ENCODE measurements at regions not wholly inside any gene's neighbourhood (a gene's known extent, or its start where the extent isn't known, plus 50 kb on each side); places are given as distances from the start of the nearest gene placed in this dataset.

DNA sequence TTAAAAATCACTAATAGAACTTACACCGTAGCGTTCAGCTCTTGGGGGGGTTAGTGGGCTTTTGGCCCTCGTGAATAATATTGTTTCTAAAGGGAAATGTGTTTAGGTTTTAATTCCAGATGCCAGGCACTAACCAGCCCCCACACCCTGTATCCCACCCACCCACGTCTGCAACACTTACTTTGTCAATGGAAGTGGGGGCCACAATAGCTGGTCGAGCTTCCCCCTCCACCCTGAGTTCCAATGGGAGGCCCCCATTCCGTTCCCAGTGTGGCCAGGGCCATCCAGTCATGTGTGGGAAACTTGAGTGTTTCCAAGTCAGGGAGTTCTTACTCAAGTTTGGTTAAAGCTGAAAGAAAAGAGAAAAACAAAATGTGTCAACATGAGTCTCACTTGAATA is 271.4 kb downstream of the ENC1 start:
- Histone ChIP-seq H3K27me3 (ENCODE audit: insufficient read depth, low read depth, low read length) (no peaks in the 10 kb centered on the region), H3K36me3 (ENCODE audit: insufficient read depth, low read length) (no peaks in the 10 kb centered on the region), H3K9me2 (ENCODE audit: insufficient read depth, low read length) (no peaks in the 10 kb centered on the region), H3K9ac (ENCODE audit: low read length) (no peak overlapping the region), H3K9me3 (ENCODE audit: low read length) (no peaks in the 10 kb centered on the region), H3K4me2 (ENCODE audit: low read length) (no peak overlapping the region), H3F3A (ENCODE audit: insufficient read depth, low read length, poor library complexity, severe bottlenecking) (no peaks in the 10 kb centered on the region), H3K27ac (ENCODE audit: low read length) (no peak overlapping the region), H3K79me2 (replicated peaks; ENCODE audit: insufficient read depth, low read length) (no peaks in the 10 kb centered on the region), H4K20me1 (ENCODE audit: insufficient read depth) (no peaks in the 10 kb centered on the region), H3K4me3 (ENCODE audit: low read length) (no peak overlapping the region), H2AFZ (ENCODE audit: low read depth, low read length) (no peak overlapping the region)
- TF ChIP-seq EP300 (conservative IDR thresholded peaks at IDR 0.05; ENCODE audit: poor library complexity, severe bottlenecking) (no peak), SMC3 (conservative IDR thresholded peaks at IDR 0.05; ENCODE audit: poor library complexity) (no peak), CTCF (IDR thresholded peaks at IDR 0.05; ENCODE audit: poor library complexity, severe bottlenecking) (no peak), MXI1 (conservative IDR thresholded peaks at IDR 0.05; ENCODE audit: poor library complexity, severe bottlenecking) (no peak), EZH2 (IDR thresholded peaks at IDR 0.05; ENCODE audit: borderline replicate concordance, insufficient read depth, low read length, poor library complexity, severe bottlenecking) (no peak), POLR2AphosphoS5 (IDR thresholded peaks at IDR 0.05) (no peak), TAF1 (IDR thresholded peaks at IDR 0.05; ENCODE audit: low read depth) (no peak), RAD21 (conservative IDR thresholded peaks at IDR 0.05) (no peak)
- TF ChIP-seq, protein P1, sequence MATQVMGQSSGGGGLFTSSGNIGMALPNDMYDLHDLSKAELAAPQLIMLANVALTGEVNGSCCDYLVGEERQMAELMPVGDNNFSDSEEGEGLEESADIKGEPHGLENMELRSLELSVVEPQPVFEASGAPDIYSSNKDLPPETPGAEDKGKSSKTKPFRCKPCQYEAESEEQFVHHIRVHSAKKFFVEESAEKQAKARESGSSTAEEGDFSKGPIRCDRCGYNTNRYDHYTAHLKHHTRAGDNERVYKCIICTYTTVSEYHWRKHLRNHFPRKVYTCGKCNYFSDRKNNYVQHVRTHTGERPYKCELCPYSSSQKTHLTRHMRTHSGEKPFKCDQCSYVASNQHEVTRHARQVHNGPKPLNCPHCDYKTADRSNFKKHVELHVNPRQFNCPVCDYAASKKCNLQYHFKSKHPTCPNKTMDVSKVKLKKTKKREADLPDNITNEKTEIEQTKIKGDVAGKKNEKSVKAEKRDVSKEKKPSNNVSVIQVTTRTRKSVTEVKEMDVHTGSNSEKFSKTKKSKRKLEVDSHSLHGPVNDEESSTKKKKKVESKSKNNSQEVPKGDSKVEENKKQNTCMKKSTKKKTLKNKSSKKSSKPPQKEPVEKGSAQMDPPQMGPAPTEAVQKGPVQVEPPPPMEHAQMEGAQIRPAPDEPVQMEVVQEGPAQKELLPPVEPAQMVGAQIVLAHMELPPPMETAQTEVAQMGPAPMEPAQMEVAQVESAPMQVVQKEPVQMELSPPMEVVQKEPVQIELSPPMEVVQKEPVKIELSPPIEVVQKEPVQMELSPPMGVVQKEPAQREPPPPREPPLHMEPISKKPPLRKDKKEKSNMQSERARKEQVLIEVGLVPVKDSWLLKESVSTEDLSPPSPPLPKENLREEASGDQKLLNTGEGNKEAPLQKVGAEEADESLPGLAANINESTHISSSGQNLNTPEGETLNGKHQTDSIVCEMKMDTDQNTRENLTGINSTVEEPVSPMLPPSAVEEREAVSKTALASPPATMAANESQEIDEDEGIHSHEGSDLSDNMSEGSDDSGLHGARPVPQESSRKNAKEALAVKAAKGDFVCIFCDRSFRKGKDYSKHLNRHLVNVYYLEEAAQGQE (IDR thresholded peaks at IDR 0.05; ENCODE audit: borderline replicate concordance), result no peak

GRCh38 chr5:74367934-74368333 is 272.6 kb downstream of the ENC1 start:
- Histone ChIP-seq H3K9me3 (ENCODE audit: low read length) (no peaks in the 10 kb centered on the region), H3K9me2 (ENCODE audit: insufficient read depth, low read length) (no peaks in the 10 kb centered on the region), H3K27ac (ENCODE audit: low read length) (no peak overlapping the region), H3K4me3 (ENCODE audit: low read length) (no peak overlapping the region), H3K9ac (ENCODE audit: low read length) (no peak overlapping the region), H3K36me3 (ENCODE audit: insufficient read depth, low read length) (no peaks in the 10 kb centered on the region), H3K79me2 (replicated peaks; ENCODE audit: insufficient read depth, low read length) (no peaks in the 10 kb centered on the region), H2AFZ (ENCODE audit: low read depth, low read length) (no peak overlapping the region), H3K4me2 (ENCODE audit: low read length) (no peak overlapping the region), H4K20me1 (ENCODE audit: insufficient read depth) (no peaks in the 10 kb centered on the region), H3K27me3 (ENCODE audit: insufficient read depth, low read depth, low read length) (no peaks in the 10 kb centered on the region), H3F3A (ENCODE audit: insufficient read depth, low read length, poor library complexity, severe bottlenecking) (no peaks in the 10 kb centered on the region)
- no peak for TF ChIP-seq TAF1 (IDR thresholded peaks at IDR 0.05; ENCODE audit: low read depth)
- TF ChIP-seq SMC3 (conservative IDR thresholded peaks at IDR 0.05; ENCODE audit: poor library complexity), result no peak

GRCh38 chr5:74367241-74367733 is 273.2 kb downstream of the ENC1 start:
- no peak overlapping the region for H3K27ac ChIP-seq (ENCODE audit: low read length)
- no peaks in the 10 kb centered on the region for H3K79me2 ChIP-seq (replicated peaks; ENCODE audit: insufficient read depth, low read length)
- H4K20me1 ChIP-seq (ENCODE audit: insufficient read depth), result no peaks in the 10 kb centered on the region
- no peaks in the 10 kb centered on the region for H3K36me3 ChIP-seq (ENCODE audit: insufficient read depth, low read length)
- no peaks in the 10 kb centered on the region for H3F3A ChIP-seq (ENCODE audit: insufficient read depth, low read length, poor library complexity, severe bottlenecking)
- H3K9me3 ChIP-seq (ENCODE audit: low read length), result no peaks in the 10 kb centered on the region
- H3K9ac ChIP-seq (ENCODE audit: low read length), result no peak overlapping the region
- TF ChIP-seq, protein P1 (IDR thresholded peaks at IDR 0.05; ENCODE audit: borderline replicate concordance), result no peak
- TF ChIP-seq EP300 (conservative IDR thresholded peaks at IDR 0.05; ENCODE audit: poor library complexity, severe bottlenecking), result no peak
- no peak for TF ChIP-seq SMC3 (conservative IDR thresholded peaks at IDR 0.05; ENCODE audit: poor library complexity)
- no peak for TF ChIP-seq CTCF (IDR thresholded peaks at IDR 0.05; ENCODE audit: poor library complexity, severe bottlenecking)
- H3K4me2 ChIP-seq (ENCODE audit: low read length), result no peak overlapping the region
- no peak overlapping the region for H2AFZ ChIP-seq (ENCODE audit: low read depth, low read length)
- no peak overlapping the region for H3K4me3 ChIP-seq (ENCODE audit: low read length)
- H3K27me3 ChIP-seq (ENCODE audit: insufficient read depth, low read depth, low read length), result no peaks in the 10 kb centered on the region
- no peaks in the 10 kb centered on the region for H3K9me2 ChIP-seq (ENCODE audit: insufficient read depth, low read length)
